GM06990 (cell line): ENCODE measurements at regions not wholly inside any gene's neighbourhood (a gene's known extent, or its start where the extent isn't known, plus 50 kb on each side); places are given as distances from the start of the nearest gene placed in this dataset.

Source experiments
- DNase-seq: peaks from one replicate; pipeline ENCODE4 v3.0.0-alpha.2; 2011; ENCODE audit not compliant: insufficient read length; ENCODE audit errors: extremely low read depth
- H3K27me3 ChIP-seq: replicated peaks from 2 replicates; pipeline ENCODE4 v1.6.0; 2011; ENCODE audit warnings: low read length; ENCODE audit not compliant: control insufficient read depth, insufficient read depth
- H3K36me3 ChIP-seq: 2 replicates; pipeline ENCODE4 v1.5.1; 2011; ENCODE audit warnings: low read length; ENCODE audit not compliant: control insufficient read depth, insufficient read depth
- H3K4me3 ChIP-seq: replicated peaks from 2 replicates; pipeline ENCODE4 v1.5.1; 2011; ENCODE audit warnings: low read depth, mild to moderate bottlenecking, control low read depth, low read length
- CTCF ChIP-seq: IDR thresholded peaks from 2 replicates; pipeline ENCODE4 v1.5.1; 2011; ENCODE audit warnings: low read length, control low read depth, mild to moderate bottlenecking, inconsistent platforms; ENCODE audit not compliant: insufficient read depth, poor library complexity, severe bottlenecking

- Histone ChIP-seq H3K4me3 (no peak overlapping the region), H3K36me3 (no peaks in the 10 kb centered on the region), H3K27me3 (no peaks in the 10 kb centered on the region)
- no peak for TF ChIP-seq CTCF
- no peak for DNase-seq
Observed at GRCh38 chr3:124513610-124513997, 216.6 kb upstream of the UMPS start.

- Histone ChIP-seq H3K27me3 (no peaks in the 10 kb centered on the region), H3K36me3 (no peaks in the 10 kb centered on the region), H3K4me3 (no peak overlapping the region)
- no peak for DNase-seq
- TF ChIP-seq CTCF = no peak
Observed at GRCh38 chr3:124514683-124515082, 215.6 kb upstream of the UMPS start.

- no peak for TF ChIP-seq CTCF
- no peaks in the 10 kb centered on the region for H3K36me3 ChIP-seq
- no peak overlapping the region for H3K4me3 ChIP-seq
- H3K27me3 ChIP-seq = no peaks in the 10 kb centered on the region
- DNase-seq = no peak
Observed at GRCh38 chr3:124516333-124516732, 213.9 kb upstream of the UMPS start.

- DNase-seq = no peak
Observed at GRCh38 chr3:124517306-124517705, 212.9 kb upstream of the UMPS start.

GRCh38 chr3:124518350-124518749, 211.9 kb upstream of the UMPS start:
- Histone ChIP-seq H3K36me3 (no peaks in the 10 kb centered on the region), H3K4me3 (no peak overlapping the region), H3K27me3 (no peaks in the 10 kb centered on the region)
- no peak for DNase-seq
- TF ChIP-seq CTCF = no peak

More at GRCh38 chr3:124517306-124517705, 212.9 kb upstream of the UMPS start:
- H3K4me3 ChIP-seq = no peak overlapping the region
- no peaks in the 10 kb centered on the region for H3K27me3 ChIP-seq
- TF ChIP-seq CTCF = no peak
- H3K36me3 ChIP-seq = no peaks in the 10 kb centered on the region

- no peak for DNase-seq
- TF ChIP-seq CTCF = no peak
- Histone ChIP-seq H3K36me3 (no peaks in the 10 kb centered on the region), H3K4me3 (no peak overlapping the region), H3K27me3 (no peaks in the 10 kb centered on the region)
Observed at GRCh38 chr3:124519591-124520194, 210.6 kb upstream of the UMPS start.
